ENCODE measurements at regions not wholly inside any gene's neighbourhood (a gene's known extent, or its start where the extent isn't known, plus 50 kb on each side); places are given as distances from the start of the nearest gene placed in this dataset.

DNA sequence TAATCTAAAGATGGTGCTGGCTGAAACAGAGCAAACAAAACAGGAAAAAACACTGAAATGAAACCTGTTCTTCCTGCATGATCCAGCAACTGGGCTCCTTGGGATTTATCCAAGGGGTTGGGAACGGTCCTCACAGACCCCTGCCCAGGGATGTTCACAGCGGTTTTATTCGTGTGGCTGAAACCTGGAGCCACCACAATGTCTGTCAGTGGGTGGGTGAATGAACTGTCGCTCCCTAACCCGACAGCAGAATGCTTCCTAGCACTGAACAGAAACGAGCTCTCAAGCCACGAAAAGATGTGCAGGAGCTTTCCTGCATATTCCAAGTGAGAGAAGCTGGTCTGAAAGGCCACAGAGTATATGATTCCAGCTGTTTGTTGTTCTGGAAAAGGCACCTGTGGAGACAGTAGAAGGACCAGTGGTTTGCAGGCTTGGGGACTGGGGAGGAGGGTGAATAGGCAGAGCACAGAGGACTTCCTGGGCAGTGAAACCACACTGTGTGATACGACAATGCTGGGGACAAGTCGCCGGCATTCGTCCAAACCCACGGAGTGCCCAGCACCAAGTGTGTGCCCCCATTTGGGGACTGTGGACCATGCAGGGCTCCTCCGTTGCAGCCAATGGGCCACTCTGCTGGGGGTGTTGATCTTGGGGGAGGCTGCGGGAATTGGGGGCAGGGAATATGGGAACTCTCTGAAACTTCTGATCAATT, 73.9 kb downstream of the TEX29 start:
- DNase-seq (ENCODE audit: low read depth), result no peak

DNA sequence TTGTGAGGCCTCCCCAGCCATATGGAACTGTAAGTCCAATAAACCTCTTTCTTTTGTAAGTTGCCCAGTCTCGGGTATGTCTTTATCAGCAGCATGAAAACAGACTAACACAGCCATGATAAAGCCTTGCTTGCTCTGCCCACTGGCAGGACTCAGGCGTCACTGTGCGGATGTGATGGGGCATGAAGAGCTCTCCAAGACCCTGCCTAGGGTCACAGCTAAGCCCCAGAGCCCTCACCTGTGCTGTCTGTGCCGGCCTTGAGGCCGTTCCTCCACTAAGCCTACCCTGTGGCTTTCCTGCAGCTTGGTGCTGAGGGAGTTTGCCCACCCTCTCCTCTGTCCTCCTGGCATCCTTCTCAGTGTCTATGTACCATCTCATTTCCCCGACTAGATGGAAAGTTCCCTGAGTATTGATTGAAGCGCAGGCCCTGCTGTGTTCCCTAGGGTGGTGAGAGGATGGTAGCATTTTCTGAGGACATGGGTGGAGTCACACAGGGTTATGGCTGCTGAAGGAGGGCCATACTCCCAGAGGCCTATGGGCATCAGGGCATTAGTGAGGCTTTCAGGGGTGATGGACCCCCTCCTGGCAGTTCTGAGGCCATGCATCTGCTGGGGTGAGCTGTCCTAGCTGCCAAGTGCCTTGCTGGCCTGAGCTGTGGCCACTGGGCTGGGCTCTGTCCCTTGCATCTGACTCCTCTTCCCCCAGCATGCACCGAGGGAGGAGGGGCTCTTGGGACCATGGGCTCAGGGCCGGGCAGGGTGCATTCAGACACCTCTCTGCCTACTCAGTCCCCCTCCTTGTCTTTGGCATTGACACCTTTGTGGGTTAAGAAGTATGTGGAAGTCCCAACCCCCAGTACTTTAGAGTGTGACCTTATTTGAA, 75.3 kb downstream of the TEX29 start:
- no peak for DNase-seq (ENCODE audit: low read depth)

DNA sequence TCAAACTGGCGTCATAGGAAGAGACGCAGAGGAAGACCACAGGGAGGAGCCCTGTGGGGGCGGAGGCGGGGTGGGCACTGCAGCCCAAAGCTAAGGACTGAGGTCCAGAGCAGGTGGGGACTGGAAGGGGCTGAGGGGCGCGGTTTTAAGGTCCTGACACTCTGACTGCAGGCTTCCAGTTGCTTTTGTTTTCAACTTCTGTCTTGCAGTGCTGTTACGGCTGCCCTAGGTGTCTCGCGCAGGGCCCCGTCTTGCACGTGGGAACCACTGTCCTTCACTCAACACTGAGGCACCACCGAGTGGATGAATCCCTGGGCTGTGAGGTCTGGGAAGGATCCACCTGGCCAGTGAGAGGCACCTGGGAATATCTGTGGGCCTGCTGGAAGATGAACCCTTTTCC, 76.0 kb downstream of the TEX29 start:
- no peak for DNase-seq (ENCODE audit: low read depth)

DNA sequence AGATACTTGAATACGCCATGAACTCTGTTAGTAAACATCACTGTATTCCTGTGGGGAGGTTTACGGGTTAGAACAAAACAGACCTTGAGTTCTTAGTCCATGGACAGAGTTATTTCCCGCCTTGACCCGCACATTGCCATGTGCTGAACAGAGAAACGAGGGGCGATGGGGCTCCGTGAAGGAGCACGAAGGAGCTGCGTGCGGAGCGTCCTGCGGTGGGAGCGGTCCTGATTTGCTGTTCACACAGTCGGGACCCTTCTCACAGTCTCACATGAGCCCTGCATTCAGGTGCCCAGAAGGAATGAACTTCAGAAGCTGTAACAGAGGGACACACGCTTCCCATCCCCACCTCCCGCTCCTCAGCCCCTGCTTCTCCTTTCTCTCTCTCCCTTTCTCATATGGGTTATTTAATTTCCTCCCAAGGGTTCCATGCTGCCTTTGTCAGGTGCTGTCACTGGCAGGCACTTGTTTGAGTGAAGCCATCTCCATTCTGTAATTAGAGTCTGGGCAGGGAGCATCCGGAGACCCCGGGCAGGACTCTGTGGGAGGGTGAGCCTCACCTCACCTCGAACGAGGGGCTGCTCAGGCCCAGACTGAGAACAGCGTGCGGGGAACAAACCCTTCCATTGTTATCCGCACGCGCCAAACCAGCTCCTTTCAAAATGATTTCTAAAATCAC, 76.9 kb downstream of the TEX29 start:
- DNase-seq (ENCODE audit: low read depth), result no peak

DNA sequence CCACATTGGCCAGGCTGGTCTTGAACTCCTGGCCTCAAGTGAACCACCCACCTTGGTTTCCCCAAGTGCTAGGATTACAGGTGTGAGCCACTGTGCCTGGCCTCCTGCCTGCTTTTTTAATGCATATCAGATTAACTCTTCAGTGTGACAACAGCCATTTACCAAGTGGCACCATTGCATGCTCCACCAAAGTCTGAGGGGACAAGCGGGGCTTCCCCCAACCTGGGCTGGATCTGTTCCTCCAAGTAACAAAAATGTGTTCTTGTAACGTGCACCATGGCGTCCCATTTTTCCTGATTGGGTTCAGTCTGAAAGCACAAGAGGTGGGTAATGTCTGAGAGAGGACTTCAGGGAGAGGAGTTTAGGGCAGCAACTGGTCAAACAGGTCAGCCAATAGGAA, 77.8 kb downstream of the TEX29 start:
- DNase-seq (ENCODE audit: low read depth), result no peak

DNA sequence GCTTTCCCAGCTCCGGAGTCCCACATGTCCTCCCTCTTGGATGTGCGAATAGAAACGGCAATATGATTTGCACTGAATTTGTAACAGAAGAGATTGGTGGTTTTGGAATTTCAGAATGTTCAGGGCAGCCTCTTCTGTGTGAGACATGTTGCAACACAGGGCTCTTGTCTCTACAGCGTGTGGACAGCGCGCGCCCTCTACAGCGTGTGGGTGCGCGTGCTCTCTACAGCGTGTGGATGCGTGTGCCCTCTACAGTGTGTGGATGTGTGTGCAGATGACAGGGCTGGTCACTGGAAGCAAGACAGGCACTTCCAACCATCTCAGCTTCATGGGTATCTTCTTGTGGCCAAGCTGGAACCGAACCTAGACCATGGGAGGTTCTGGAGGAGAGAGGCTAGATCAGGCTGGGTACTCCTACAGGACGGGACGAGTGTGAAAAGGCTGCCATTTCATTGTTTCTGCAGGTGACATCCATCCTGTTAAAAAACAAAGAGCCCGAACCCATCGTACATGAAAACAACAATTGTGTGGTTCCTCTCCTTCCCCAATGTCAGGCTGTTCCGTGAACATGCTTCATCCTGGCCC, 78.4 kb downstream of the TEX29 start:
- DNase-seq (ENCODE audit: low read depth), result no peak

DNA sequence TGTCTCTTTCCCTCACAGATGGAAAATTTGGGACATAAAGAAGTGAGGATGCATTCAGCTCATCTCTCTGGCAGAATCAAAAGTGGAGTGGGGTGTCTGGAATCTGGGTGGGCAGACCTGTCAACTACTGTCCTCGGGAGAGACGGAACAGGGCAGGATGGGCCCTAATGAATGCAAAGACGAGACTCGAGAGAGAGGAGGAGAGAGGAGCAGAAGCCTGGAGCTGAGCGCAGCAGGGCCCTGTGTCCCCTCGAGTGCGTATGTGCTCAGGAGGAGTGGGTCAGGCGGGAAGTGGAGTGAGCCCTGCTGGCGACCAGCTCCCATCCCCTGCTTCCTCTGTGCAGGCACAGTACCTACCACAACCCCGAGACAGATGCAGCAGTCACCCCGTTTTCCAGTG, 78.9 kb downstream of the TEX29 start:
- DNase-seq (ENCODE audit: low read depth), result no peak

DNA sequence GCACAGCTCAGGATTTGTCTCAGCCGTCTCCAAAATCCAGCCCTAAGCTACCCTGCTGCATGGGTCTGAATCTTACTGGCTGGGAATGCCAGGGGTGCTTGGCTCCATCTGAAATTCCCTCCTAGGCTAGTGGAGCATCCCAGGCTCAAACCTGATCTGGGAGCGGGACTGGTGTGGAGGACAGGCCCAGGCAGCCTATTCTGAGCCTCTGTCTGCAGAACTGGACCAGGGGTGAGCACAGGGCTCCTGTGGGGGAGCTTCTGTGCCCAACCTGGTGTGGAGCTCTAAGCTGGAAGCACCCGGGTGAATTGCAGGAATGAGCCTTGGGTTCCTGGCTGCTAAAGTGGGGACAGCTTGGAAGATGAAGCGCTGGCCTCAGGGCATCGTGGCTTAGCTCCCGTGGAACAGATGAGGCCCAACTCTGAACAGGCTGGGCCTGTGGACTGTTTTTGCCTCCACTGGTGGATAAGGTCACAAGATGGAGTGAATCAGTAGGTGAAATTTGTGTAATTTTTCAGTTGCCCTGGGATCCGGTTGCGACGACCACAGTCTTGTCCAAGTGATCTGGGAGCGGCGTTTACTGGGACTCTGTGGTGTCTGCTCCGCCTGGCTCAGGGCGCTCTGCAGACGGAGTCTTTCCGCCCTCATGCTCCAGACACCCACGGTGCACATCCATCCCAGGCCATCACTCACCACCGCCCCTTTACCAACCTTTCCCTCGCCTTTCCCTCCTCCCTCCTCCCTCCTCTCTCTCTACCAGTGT, 79.5 kb downstream of the TEX29 start:
- DNase-seq (ENCODE audit: low read depth), result no peak

DNA sequence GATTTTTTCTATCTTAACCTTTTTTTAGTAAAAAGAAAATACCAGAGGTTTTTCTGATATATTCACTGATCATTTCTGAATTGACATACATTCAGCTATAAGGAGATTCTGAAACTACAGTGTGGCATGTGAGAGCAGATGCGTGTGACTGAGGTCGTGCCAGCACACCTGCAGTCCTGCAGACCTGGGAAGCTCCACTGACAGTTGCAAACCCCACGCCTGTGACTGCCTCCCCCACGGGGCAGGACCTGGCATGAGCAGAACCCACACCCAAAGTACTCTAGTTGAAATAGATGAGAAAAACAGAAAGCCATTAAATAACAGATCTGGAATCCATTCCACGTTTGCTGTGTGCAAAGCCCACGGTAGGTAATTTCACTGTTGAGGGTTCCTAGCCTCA, 80.7 kb downstream of the TEX29 start:
- no peak for DNase-seq (ENCODE audit: low read depth)

DNA sequence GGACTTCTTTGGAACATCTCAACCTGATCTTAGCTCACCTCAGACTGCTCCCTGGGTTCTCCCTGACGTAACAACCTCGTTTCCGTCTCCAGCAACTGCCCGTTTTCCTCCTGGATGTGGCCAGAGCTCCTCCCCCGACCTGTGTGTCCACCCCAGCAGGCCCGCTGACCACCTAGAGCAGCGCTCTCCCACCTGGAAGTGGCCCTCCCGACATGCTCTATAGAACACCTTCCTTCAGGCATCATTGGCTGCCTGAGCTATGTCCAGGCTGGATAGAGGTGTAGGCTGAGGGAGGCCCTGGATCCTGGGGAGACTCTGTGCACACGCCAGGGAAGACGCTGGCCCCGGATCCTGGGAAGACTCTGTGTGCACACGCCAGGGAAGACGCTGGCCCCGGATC, 81.3 kb downstream of the TEX29 start:
- no peak for DNase-seq (ENCODE audit: low read depth)

DNA sequence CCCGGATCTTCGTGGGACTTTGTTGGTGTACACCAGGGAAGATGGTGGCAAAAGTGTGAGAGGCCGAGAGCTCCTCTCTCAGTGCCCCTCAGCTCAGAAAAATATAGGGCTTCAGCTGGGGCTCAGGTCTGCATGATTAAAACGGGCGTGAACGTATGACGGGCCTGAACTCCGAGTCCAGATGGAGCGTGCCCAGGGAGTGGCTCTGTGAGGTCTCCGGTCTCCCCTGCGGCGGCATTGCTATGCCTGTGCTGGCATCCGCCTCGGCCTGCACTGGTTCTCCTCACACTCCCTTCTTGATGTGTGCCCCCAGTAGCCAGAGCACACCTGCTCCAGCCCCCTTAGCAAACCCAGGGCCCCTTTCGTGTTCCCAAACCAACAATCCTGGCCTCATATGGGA, 82.0 kb downstream of the TEX29 start:
- no peak for DNase-seq (ENCODE audit: low read depth)

DNA sequence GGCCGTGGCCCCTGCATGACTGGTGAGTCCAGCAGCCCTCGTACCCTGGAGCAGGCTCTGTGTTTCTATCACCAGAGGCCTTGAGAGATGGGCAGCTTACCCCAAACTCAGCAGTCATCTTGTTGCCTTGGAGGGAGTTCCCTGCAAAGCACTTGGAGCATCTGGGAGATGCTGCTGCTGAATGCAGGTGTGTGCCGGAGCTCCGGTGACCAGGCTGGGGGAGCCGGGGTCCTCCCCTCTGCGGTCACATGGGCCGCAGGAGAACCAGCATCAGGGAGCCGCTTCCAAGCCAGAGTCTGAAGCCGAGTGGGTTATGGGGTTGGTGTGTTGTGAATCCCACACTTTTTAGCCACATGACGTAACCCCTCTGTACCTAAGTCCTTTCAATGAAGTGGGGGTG, 82.8 kb downstream of the TEX29 start:
- DNase-seq (ENCODE audit: low read depth), result no peak

DNA sequence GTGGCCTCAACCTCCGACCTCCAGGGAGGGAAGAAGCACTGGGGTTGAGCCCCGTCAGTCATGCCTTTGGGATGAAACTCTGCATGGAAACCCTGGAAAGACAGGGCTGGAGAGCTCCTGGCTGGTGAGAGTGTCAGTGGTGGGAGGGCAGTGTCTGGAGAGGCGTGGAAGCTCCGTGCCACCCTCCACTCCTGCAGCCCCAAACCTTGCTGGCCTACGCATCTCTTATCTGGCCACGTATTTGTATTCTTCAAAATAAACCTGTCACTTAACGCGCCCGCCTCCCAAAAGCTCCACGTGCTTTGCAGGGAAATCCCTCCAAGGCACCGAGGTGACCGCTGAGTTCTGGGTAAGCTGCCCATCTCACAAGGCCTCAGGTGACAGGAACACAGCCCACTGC, 84.3 kb downstream of the TEX29 start:
- no peak for DNase-seq (ENCODE audit: low read depth)

DNA sequence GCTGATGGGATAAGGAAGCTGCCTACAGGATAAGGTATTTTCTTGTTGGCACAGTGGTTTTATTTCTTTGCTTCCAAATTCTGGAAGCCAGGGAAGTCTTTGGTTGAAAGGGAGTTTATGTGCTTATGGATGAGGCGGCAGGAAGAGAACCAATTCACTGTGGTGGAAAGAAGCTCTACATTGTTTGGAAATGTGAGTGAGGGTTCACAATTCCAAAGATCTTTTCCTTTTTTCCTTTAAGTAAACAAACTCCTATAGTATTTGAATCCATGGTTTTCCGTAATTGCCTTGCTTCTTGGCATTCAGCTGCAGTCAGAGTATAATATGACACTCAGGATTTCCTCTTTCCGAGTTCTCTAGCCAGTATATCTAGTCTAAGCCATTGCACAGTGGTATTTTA, 86.2 kb downstream of the TEX29 start:
- DNase-seq (ENCODE audit: low read depth), result no peak

DNA sequence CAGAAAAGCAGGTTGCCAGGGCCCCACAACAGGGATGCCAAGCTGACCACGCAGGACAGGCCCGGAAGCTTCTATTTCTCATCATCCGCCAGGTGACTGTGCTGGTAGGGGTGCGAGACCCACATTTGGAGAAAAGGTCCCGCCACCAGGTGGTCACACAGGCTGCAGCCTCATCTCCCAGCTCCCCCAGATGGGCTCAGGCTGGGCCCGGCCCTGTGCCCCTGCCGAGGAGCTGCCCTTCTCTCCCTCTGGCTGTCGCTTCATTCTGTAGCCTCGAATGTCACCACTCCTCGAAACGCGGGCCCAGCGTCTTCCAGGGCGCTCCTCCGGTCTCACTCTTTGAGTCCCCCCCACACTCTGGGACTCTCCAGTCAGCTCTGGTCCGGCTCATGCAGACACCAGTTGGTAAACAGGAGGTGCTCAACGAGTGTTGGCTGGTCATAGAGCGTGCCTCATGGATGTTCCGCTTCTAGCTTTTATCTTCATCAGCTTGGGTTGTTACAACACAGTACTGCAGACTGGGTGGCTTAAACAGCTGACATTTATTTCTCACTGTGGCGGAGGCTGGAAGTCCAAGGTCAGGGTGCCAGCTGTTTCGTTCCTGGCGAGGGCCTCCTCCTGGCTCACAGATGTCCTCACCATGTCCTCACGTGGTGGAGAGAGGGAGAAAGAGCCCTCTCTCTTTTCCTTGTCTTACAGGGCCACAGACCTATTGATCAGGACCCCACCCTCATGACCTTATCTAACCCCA, 87.1 kb downstream of the TEX29 start:
- DNase-seq (ENCODE audit: low read depth), result no peak

DNA sequence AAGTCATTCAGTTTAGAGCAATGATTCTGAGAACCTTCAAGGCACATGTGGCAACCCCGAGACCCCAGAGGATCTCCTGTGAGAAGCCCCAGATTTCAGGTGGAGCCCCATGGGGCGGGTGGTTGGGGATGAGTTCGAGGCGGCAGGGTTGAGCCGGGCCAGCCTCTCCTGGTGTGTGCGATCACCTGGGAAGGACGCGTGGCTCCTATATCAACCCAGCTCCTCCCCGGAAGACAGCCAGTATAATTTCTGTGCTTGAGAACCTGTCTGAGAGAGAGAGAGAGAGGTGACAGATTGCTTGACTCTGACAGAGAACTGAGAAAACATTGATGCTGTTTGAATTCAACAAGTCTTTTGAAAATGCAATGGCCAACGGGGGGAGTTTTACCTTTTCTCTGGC, 89.0 kb downstream of the TEX29 start:
- no peak for DNase-seq (ENCODE audit: low read depth)

DNA sequence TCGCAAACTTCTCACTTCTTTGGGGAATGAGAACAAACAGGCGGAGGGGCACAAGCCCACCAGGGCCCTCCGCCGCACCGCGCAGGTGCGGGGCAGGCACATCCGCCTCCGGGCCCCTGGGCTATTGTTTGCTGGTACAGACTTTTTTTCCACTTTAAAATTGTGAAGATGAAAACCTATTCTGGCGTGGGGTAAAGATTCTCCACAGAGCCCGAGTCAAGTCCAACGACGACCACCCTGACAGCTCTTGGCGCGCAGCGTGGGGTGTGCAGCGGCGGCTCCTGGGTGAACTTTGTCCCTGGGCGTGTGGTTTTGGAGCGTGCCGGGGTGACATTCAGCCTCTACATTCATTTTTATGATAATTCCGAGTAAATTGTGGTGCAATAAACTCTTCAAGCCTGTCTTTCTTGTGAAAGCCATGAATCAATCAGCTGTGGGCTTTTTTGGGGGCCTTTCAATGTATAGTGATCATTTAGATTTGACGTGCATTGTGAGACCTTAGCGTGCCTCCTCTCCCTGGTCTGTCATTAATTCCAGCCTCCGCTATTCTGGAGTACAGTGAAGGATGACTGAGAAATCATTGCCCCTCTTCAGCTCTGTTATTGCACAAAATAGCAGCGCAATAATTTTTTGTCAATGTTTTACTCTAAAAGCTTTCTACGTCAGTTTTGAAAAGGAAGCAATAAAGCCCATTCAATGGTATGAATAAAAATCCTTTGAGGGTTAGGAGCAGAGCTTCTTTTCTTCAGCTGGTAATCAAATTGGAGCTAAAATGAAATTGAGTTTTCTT, 90.0 kb downstream of the TEX29 start:
- DNase-seq (ENCODE audit: low read depth), result no peak

DNA sequence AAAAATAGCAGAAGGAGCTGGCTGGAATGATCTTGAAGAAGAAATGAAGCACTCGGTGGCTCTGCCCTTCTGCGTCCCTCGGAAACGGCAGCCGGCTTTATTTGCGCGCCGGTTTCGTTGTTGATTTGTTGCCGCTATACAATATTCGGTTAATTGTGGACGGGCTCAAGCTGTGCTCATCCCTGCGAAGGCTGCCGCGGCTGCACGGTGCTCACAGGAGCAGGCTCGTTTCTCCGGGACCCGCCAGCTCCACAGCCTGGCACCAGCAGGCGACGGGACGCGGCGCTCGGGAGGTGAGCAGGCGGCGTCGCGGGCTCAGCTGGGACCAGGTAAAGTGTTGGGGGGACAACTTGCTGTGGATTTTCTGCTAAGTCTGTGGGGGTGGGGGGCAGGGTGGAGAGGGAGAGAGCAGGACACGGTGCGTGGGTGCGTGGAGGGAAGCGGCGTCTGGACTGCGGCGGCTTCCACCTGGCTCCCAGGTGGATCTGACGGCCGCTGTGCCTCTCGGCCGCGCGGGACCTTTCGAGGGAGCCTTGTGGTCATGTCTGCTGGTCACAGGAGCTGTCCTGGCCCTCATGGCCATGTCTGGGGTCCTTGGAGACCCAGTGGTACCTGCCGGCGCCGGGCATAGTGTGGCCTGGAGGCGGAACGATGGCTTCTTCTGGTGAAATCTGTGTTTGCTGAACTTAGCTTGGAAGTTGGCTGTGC, 90.9 kb downstream of the TEX29 start:
- no peak for DNase-seq (ENCODE audit: low read depth)

DNA sequence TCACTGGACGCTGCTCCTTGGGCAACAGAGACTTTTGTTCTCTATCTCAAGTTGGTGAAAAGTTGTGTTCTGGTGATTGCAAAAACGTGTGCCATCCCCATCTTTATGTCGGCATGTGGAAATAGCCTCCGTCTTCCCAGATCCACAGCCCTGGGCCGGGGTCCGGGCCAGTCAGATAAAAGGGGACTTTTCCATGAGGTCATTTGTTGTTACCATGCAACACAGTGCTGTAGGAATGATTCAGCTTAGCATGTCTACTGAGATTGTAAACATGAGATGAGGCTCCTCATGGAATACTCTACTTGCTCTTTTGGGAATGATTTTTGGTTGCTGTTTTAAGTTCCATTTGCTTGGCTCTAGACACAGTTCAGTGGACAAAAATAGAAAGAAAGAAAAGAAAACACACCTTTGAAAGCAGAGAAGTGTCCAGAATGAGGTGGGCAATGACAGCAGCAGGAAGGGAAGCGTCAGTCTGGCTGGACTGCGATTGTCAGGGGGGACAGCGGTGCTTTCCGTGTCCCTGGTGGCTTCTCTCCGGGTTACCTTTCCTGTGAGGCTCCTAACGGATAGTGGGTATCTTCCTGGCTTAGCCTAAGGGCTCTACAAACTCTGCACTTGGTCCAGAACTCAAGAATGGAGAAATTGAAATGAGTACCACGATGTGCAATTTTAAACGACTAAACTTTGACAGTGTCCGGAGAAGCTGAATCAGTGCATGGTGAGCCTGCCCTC, 91.6 kb downstream of the TEX29 start:
- DNase-seq (ENCODE audit: low read depth), result no peak

Measured in fibroblast of gingiva (primary cell).